SK-N-SH treated with all-trans-retinoic acid at 6 μM for 48 hours (cell line): ENCODE measurements at regions not wholly inside any gene's neighbourhood (a gene's known extent, or its start where the extent isn't known, plus 50 kb on each side); places are given as distances from the start of the nearest gene placed in this dataset.
"Not testable (repeated sequence)": the region's sequence is repeated elsewhere in the genome, so short reads cannot be mapped to it uniquely, and the experiment has no call there.

Experiments
- ATAC-seq: fragments of 200-7000 bp; cut with Tn5 transposase; 3 replicates; pipeline ENCODE4 v1.9.1; 2020; ENCODE audit warnings: mild to moderate bottlenecking, moderate library complexity
- ARNTL ChIP-seq: fragments of 450-650 bp; formaldehyde crosslinking; IDR thresholded peaks from 2 replicates; pipeline ENCODE4 v1.5.0; 2020; ENCODE audit warnings: low read depth, mild to moderate bottlenecking, moderate library complexity, borderline replicate concordance
- BACH2 ChIP-seq: fragments of 250-450 bp; sonication (Bioruptor Pico); IDR thresholded peaks from 2 replicates; pipeline ENCODE4 v1.9.0; 2021; ENCODE audit warnings: mild to moderate bottlenecking, borderline replicate concordance
- CREB5 ChIP-seq: fragments of 250-450 bp; sonication (Bioruptor Pico); IDR thresholded peaks from 2 replicates; pipeline ENCODE4 v1.5.1; 2020; ENCODE audit warnings: low read depth, mild to moderate bottlenecking, moderate library complexity
- CSDC2 ChIP-seq: fragments of 250-450 bp; sonication (Bioruptor Pico); IDR thresholded peaks from 2 replicates; pipeline ENCODE4 v1.5.0; 2020; ENCODE audit warnings: mild to moderate bottlenecking, moderate library complexity
- ESRRG ChIP-seq: fragments of 250-450 bp; sonication (Bioruptor Pico); IDR thresholded peaks from 2 replicates; pipeline ENCODE4 v1.6.1; 2021; ENCODE audit warnings: mild to moderate bottlenecking
- GLIS3 ChIP-seq: fragments of 250-450 bp; sonication (Bioruptor Pico); IDR thresholded peaks from 2 replicates; pipeline ENCODE4 v1.5.0; 2020; ENCODE audit warnings: mild to moderate bottlenecking, moderate library complexity
- ISL1 ChIP-seq: fragments of 250-450 bp; sonication (Bioruptor Pico); IDR thresholded peaks from 2 replicates; pipeline ENCODE4 v2.1.2; 2022; ENCODE audit warnings: mild to moderate bottlenecking, moderate library complexity
- OSR1 ChIP-seq: fragments of 250-450 bp; sonication (Bioruptor Pico); IDR thresholded peaks from 2 replicates; pipeline ENCODE4 v1.8.0; 2022; ENCODE audit warnings: moderate library complexity, mild to moderate bottlenecking, inconsistent platforms
- PATZ1 ChIP-seq: fragments of 250-450 bp; sonication (Bioruptor Pico); IDR thresholded peaks from 2 replicates; pipeline ENCODE4 v1.8.0; 2020; ENCODE audit warnings: mild to moderate bottlenecking, moderate library complexity, borderline replicate concordance
- POU6F1 ChIP-seq: fragments of 250-450 bp; sonication (Bioruptor Pico); IDR thresholded peaks from 2 replicates; pipeline ENCODE4 v1.8.0; 2021; ENCODE audit warnings: low read depth, mild to moderate bottlenecking, moderate library complexity, borderline replicate concordance
- PPARA ChIP-seq: fragments of 250-450 bp; sonication (Bioruptor Pico); IDR thresholded peaks from 2 replicates; pipeline ENCODE4 v1.5.0; 2020; ENCODE audit warnings: mild to moderate bottlenecking, borderline replicate concordance
- RARB ChIP-seq: fragments of 250-450 bp; sonication (Bioruptor Pico); IDR thresholded peaks from 2 replicates; pipeline ENCODE4 v1.8.0; 2021; ENCODE audit warnings: mild to moderate bottlenecking, moderate library complexity
- SNAI2 ChIP-seq: fragments of 250-450 bp; sonication (Bioruptor Pico); IDR thresholded peaks from 2 replicates; pipeline ENCODE4 v1.5.0; 2020; ENCODE audit warnings: mild to moderate bottlenecking, moderate library complexity
- TCF4 ChIP-seq: fragments of 250-450 bp; sonication (Bioruptor Pico); IDR thresholded peaks from 2 replicates; pipeline ENCODE4 v1.8.0; 2021; ENCODE audit warnings: mild to moderate bottlenecking, moderate library complexity, borderline replicate concordance
- TOX ChIP-seq: fragments of 250-450 bp; sonication (Bioruptor Pico); IDR thresholded peaks from 2 replicates; pipeline ENCODE4 v1.8.0; 2021; ENCODE audit warnings: mild to moderate bottlenecking, moderate library complexity, borderline replicate concordance
- ZC3H10 ChIP-seq: fragments of 250-450 bp; sonication (Bioruptor Pico); IDR thresholded peaks from 2 replicates; pipeline ENCODE4 v1.5.1; 2021; ENCODE audit warnings: mild to moderate bottlenecking, moderate library complexity
- ZFP3 ChIP-seq: fragments of 250-450 bp; sonication (Bioruptor Pico); IDR thresholded peaks from 2 replicates; pipeline ENCODE4 v1.5.0; 2020; ENCODE audit warnings: mild to moderate bottlenecking, moderate library complexity
- ZFP30 ChIP-seq: fragments of 450-650 bp; formaldehyde crosslinking; IDR thresholded peaks from 2 replicates; pipeline ENCODE4 v1.5.0; 2022; ENCODE audit warnings: mild to moderate bottlenecking, moderate library complexity
- ZNF565 ChIP-seq: fragments of 450-650 bp; formaldehyde crosslinking; conservative IDR thresholded peaks from 2 replicates; pipeline ENCODE4 v1.5.0; 2020; ENCODE audit warnings: low read depth, mild to moderate bottlenecking, moderate library complexity
- ZNF70 ChIP-seq: fragments of 450-650 bp; formaldehyde crosslinking; IDR thresholded peaks from 2 replicates; pipeline ENCODE4 v1.5.0; 2020; ENCODE audit warnings: mild to moderate bottlenecking, moderate library complexity
- ZNF8 ChIP-seq: fragments of 450-650 bp; formaldehyde crosslinking; IDR thresholded peaks from 2 replicates; pipeline ENCODE4 v1.5.0; 2020; ENCODE audit warnings: mild to moderate bottlenecking, moderate library complexity
- TF ChIP-seq, protein P1 (sequence below): fragments of 250-450 bp; sonication (Bioruptor Pico); IDR thresholded peaks from 2 replicates; pipeline ENCODE4 v1.5.1; 2021; ENCODE audit warnings: mild to moderate bottlenecking, moderate library complexity
- TF ChIP-seq, protein P2 (sequence below): fragments of 250-450 bp; sonication (Bioruptor Pico); IDR thresholded peaks from 2 replicates; pipeline ENCODE4 v1.5.0; 2020; ENCODE audit warnings: mild to moderate bottlenecking, moderate library complexity

DNA sequence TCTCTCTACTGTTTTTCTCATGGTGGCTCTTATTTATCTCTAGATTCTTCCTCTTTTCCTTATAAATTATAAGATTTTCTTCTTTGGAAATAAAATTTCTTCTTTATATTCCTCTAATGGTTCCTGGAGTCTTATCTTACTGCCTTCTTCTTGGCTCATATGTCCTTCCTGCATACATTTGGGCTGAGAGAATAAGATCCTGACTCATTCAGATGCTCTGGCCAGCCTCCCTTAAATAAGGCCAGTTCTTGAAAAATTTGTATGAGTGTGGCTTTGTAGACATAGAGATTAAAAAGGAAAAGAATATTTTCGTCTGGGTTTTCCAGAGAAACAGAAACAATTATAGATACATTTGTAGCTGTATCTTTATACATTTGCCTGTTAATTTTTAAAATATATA, 411.3 kb downstream of the KIF20B start:
- TF ChIP-seq SNAI2 (CRISPR knock-in tag) (no peak), ISL1 (CRISPR knock-in tag) (no peak), PPARA (no peak), RARB (CRISPR knock-in tag) (no peak), PATZ1 (no peak), POU6F1 (CRISPR knock-in tag) (no peak), TOX (CRISPR knock-in tag) (no peak), ZFP30 (CRISPR knock-in tag) (no peak), BACH2 (CRISPR knock-in tag) (no peak), TCF4 (CRISPR knock-in tag) (no peak), CREB5 (CRISPR knock-in tag) (no peak), ZFP3 (CRISPR knock-in tag) (no peak), CSDC2 (CRISPR knock-in tag) (no peak), ZC3H10 (CRISPR knock-in tag) (no peak), ZNF565 (CRISPR knock-in tag) (no peak), ZNF8 (CRISPR knock-in tag) (no peak), GLIS3 (CRISPR knock-in tag) (no peak)
- TF ChIP-seq, protein P1, sequence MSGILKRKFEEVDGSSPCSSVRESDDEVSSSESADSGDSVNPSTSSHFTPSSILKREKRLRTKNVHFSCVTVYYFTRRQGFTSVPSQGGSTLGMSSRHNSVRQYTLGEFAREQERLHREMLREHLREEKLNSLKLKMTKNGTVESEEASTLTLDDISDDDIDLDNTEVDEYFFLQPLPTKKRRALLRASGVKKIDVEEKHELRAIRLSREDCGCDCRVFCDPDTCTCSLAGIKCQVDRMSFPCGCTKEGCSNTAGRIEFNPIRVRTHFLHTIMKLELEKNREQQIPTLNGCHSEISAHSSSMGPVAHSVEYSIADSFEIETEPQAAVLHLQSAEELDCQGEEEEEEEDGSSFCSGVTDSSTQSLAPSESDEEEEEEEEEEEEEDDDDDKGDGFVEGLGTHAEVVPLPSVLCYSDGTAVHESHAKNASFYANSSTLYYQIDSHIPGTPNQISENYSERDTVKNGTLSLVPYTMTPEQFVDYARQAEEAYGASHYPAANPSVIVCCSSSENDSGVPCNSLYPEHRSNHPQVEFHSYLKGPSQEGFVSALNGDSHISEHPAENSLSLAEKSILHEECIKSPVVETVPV (CRISPR knock-in tag): no peak
- TF ChIP-seq, protein P2, sequence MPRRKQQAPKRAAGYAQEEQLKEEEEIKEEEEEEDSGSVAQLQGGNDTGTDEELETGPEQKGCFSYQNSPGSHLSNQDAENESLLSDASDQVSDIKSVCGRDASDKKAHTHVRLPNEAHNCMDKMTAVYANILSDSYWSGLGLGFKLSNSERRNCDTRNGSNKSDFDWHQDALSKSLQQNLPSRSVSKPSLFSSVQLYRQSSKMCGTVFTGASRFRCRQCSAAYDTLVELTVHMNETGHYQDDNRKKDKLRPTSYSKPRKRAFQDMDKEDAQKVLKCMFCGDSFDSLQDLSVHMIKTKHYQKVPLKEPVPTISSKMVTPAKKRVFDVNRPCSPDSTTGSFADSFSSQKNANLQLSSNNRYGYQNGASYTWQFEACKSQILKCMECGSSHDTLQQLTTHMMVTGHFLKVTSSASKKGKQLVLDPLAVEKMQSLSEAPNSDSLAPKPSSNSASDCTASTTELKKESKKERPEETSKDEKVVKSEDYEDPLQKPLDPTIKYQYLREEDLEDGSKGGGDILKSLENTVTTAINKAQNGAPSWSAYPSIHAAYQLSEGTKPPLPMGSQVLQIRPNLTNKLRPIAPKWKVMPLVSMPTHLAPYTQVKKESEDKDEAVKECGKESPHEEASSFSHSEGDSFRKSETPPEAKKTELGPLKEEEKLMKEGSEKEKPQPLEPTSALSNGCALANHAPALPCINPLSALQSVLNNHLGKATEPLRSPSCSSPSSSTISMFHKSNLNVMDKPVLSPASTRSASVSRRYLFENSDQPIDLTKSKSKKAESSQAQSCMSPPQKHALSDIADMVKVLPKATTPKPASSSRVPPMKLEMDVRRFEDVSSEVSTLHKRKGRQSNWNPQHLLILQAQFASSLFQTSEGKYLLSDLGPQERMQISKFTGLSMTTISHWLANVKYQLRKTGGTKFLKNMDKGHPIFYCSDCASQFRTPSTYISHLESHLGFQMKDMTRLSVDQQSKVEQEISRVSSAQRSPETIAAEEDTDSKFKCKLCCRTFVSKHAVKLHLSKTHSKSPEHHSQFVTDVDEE: no peak
- no peak for ATAC-seq

DNA sequence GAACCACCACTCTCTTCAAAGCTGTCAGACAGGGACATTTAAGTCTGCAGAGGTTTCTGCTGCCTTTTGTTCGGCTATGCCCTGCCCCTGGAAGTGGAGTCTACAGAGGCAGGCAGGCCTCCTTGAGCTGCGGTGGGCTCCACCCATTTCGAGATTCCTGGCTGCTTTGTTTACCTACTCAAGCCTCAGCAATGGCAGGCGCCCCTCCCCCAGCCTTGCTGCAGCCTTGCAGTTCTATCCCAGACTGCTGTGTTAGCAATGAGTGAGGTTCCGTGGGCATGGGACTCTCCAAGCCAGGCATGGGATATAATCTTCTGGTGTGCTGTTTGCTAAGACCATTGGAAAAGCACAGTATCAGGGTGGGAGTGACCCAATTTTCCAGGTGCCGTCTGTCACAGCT, 417.2 kb downstream of the KIF20B start:
- ATAC-seq: not testable (repeated sequence)

- not testable (repeated sequence) for ATAC-seq
Observed at GRCh38 chr10:90119631-90120280, 418.4 kb downstream of the KIF20B start.

DNA sequence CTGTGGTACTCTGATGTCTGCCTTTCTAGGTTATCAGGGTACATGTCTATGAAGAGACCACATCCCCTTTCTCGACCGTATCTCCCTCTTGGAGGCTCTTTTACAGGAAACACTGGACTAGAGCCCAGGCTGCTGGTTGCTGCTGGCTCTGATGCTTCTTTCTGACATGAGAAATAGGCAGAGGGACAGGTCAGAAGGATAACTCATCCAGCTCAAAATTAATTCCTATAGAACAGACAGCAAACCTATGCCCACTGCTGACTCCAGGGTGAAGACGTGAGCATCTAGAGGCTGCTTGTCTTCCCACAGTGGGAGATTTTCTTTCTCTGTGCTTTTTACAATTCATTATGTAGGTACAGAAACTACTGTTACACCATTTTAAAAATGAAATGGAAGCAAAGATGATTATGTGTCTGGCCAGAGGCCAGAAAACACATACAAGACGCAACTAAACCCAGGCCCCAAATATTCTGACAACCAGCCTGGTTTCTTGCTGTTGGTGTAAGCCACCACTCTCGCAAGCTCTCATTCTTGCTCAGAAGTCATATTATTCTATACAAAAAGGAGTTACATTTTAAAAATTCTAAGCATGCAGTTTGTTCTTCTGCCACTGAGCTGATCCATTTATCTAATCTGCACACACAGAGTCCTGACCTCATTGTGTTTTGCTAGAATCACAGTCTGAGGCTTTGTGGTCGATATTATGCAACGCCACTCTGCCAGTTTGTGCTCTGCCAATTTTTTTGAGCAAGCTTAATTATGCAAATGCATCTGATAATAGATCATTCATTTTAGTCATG, 424.3 kb downstream of the KIF20B start:
- ATAC-seq: no peak
- TF ChIP-seq PPARA: no peak
- TF ChIP-seq ZNF8 (CRISPR knock-in tag): no peak
- TF ChIP-seq GLIS3 (CRISPR knock-in tag): no peak
- TF ChIP-seq CREB5 (CRISPR knock-in tag): no peak
- TF ChIP-seq TCF4 (CRISPR knock-in tag): no peak
- TF ChIP-seq TOX (CRISPR knock-in tag): no peak
- TF ChIP-seq ZC3H10 (CRISPR knock-in tag): no peak
- TF ChIP-seq ISL1 (CRISPR knock-in tag): no peak; the same call in 1 of the 2 replicates
- no peak for TF ChIP-seq OSR1
- TF ChIP-seq ZNF70 (CRISPR knock-in tag): no peak
- no peak for TF ChIP-seq ARNTL (CRISPR knock-in tag)
- TF ChIP-seq ZFP30 (CRISPR knock-in tag): no peak
- TF ChIP-seq ESRRG (CRISPR knock-in tag): no peak
- TF ChIP-seq POU6F1 (CRISPR knock-in tag): no peak
- no peak for TF ChIP-seq ZFP3 (CRISPR knock-in tag)
